GM18517 (cell line): ENCODE measurements at regions not wholly inside any gene's neighbourhood (a gene's known extent, or its start where the extent isn't known, plus 50 kb on each side); places are given as distances from the start of the nearest gene placed in this dataset.

ENCODE experiments used
- ATAC-seq: cut with Tn5 transposase; IDR thresholded peaks from one replicate; pipeline ENCODE4 v1.9.1; 2021; ENCODE audit warnings: mild to moderate bottlenecking, moderate library complexity; ENCODE audit not compliant: unreplicated experiment

DNA sequence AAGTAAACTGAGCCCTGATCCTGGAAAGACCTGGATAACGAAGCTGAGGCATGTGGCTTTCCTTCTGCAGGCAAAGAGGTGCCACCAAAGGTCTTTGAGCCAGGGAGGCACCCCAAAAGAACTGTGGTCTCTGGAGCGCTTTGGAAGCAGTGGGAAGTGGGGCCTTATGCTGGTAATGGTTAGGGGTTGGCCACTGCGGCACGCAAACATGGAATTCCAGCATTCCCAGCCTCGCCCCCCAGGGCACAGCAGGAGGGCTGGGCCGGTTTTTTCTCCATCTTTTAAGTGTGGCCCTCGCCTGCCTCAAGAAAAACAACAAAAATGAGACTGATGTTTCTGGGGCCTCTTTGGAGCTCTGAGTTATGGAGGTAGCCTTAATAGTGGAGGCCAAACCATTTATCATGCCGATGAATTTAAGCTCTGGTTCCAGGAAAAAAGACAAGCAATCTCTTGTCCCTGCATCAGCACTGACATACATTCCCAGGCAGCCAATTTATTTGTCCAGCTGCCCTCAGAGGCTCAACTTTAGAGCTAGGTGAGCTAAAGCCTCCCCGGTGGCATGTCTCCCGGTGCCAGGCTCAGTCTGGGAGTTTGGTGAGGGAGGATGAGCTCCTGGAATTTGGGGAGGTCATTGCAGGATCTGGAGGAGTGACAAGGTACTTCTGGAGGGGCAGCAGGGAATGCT lies 109.0 kb downstream of the TLE3 start:
- no peak for ATAC-seq

DNA sequence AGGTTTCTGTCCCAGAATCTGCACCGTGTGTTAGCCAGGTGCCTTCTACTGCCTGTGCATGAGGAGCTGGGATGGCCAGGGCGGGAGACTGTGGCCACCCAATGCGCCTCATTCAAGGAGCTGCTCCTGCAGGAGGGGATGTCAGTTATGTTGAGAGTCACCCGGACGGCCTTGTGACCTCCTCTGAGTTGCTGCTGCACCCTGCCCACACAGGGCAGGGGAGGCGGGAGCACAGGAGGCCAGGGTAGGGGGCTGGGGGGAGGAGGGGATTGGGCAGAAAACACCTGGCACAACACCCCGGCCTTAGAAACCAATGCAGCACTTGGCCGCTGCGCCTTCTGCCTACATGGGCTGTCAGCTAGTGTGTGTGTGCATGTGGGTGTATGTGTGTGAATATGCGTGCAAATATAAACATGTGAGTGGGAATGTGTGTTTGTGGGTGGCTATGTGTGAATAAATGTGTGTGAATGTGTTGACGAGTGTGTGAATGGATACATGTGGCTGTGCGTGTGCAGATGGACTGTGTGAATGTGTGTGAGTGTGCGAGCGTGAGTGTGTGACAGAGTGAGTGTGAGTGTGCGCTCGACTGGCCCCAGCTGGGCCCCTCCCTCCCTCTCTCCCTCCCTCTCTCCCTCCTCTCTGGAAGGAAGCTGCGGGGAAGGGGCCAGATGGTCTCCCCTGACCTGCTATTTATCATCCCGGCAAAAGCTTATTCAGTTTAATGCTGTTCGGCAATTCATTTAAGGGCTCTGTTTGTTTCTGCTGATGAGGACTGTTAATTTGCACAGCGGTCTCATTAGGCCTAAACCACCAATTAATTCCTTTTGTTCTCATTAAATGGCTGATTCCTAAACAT lies 106.9 kb downstream of the TLE3 start:
- no peak for ATAC-seq

DNA sequence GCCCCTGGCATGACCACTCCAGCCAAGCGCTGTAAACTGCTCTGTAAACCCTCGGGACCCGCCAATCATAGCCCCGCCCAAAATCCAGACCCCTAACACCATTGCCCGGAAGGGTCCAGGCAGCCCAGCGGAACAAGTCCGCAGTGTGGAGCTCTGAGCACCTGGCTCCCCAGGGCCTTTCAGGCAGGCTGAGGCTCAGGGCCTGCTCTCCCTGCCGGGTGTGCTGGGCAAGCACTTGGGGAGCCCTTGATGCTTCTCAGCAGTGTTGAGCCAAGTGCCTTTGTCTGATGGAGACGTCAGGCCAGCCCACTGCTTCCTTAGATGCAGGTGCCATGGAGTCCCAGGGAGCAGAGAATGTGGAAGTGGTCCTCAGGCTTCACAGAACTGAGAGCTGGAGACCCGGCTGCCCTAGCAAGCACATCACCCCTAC lies 106.2 kb downstream of the TLE3 start:
- no peak for ATAC-seq

DNA sequence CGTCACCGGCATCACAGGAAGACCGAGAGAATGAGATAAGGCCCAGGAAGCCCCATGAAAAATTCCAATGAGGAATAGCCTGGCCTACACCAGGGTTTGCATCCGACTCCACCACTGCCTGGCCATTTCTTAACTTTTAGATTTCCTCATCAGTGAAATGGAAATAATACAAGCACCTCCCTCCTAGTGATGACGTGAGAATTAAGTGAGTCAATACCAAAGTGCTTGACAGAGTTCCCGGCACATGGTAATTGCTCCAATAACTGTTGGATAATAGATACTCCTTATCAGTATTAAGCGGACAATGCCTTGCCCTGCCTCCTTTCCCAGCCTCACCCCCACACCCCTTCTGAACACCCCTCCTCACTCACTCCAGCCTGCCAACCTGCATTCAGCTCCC lies 105.4 kb downstream of the TLE3 start:
- no peak for ATAC-seq

DNA sequence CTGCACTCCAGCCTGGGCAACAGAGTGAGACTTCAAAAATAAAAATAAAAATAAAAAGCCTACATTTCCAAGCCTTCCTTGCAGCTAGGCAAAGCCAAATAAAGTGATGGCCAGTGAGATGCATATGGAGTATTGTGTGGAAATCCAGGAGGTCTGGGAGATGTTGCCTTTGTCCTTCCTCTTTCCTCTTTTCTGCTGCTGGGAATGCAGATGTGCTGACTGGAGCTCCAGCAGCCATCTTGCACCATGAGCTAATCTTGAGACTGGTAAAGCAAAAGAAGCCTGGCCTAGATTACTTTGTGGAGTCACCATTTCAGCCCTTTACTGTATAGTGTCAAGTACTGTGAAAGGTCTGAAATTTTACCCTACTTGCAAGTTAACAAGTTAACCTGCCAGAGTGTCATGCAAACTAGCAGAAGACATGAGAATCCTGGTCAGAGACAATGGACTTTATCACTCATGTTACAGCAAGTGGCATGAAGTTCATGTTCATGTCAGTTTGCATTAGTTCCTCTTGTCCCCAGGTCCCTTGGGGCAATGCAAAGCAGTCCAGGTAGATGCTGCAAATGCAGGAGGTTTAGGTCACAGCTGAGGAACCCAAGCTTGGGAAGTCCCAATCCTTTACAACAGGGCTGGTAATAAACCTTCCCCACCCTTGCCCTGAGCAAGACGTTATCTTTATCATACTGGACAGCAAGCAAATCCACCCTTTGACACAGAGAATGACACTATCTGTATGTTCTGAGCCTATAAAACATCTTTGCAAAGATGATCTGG lies 103.1 kb downstream of the TLE3 start:
- ATAC-seq: no peak

DNA sequence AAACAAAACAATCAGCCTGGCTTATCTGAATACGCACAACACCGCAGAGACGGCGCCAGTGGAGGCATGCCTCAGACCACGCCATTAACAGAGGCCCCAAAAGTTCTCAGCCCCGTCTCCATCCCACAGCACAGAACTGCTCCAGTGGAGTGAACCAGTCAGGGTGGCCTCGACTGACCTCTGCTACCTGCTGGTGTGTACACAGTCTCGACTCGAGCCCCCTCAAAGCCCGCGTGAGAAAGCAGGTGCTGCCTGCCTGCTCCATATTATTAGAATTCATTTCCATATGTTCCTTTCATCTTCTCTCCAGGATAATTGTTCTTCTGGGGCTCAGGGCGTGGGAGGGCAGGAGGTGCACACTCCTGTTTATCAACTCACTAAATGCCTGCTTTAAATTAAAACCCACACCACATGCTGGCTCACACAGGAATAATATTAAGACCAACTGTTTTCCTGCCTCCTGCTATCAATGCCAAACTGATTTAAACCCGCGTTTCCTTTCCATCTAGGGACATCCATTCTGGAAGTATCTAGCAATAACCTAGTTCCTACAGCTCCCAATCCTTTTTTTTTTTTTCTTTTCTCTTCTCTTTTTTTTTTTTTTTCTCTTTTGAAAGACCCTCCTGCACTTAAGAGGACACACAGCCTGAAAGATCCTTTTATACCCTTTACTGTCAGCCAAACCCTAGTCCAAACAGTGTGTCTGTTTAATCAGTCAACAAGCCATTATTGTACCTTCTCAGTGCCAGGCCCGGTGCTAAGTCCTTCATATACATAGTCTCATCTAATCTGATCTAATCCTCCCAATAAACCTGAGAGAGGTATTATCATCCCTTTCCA lies 101.2 kb downstream of the TLE3 start:
- ATAC-seq: no peak

DNA sequence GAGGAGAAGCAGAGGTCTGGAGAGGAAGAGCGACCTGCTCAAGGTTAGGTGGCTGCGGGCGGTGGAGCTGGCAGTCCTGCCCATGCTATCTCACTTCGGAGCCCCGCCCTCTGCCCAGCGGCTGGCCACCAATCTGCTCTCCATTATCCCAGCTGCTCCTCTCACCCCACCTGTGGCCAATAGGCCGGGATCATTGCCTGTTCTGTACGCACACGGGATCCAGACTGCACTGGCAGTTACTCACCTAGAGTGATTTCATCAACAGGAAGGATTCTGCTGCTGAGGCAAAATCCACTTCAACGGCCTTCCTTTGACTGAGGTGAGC lies 100.6 kb downstream of the TLE3 start:
- ATAC-seq: no peak
